Fibroblast of peridontal ligament (primary cell): ENCODE measurements at regions not wholly inside any gene's neighbourhood (a gene's known extent, or its start where the extent isn't known, plus 50 kb on each side); places are given as distances from the start of the nearest gene placed in this dataset.

Experiments
- DNase-seq: peaks from one replicate; pipeline ENCODE4 v3.0.0-alpha.2; 2010; ENCODE audit errors: extremely low read depth

DNA sequence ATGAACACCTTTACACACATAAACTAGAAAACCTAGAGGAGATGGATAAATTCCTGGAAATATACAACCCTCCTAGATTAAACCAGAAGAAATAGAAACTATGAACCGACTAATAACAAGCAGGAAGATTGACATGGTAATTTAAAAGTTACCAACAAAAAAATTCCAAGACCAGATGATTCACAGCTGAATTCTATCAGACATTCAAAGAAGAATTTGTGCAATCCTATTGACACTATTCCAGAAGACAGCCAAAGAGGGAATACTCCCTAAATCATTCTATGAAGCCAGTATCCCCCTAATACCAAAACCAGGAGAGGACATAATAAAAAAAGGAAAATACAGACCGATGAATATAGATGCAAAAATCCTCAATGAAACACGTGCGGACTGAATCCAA, 102.6 kb upstream of the KRR1 start:
- DNase-seq, result peak; percentile 69

DNA sequence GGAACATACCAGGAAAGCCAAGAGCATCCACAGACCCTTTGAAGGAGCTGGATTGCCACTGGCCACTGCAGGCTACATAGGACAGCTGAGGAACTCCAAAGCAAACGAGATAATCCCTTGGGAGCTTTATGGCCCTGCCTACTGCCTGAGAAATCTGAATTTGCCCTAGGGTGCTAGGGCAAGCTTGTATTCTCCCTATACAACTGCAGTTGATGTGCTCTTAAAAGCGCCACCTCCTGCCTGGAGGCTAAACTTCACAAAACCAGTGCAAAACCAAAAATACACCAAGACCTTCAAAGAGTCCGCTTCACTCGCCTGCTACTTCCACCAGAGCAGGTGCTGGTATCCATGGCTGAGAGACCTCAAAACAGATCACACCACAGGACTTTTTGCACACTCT, 99.6 kb upstream of the KRR1 start:
- no peak for DNase-seq

GRCh38 chr12:75606956-75607355, 95.5 kb upstream of the KRR1 start:
- no peak for DNase-seq

- no peak for DNase-seq
These were observed 94.7 kb upstream of the KRR1 start for GRCh38 chr12:75606151-75606550.

DNA sequence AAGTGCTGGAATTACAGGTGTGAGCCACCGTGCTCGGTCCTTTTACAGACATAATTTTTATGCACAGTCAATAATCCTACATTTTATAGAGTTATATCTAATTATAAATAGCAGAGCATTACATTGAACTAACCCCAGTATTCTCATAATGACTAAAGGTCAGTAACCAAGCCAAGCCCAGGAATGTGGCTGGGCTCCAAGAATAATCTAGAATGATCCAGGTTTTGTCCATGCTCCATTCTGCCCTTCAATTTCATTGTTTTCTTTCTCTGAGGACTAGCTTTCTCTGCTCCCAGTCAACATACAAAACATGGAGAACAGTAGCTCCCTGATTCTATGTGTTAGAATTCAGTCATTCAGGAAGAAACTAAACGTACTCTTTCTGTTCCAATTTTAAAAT, 92.1 kb upstream of the KRR1 start:
- peak; percentile 67 for DNase-seq

- no peak for DNase-seq
These were observed 90.7 kb upstream of the KRR1 start for GRCh38 chr12:75602106-75602505.

DNA sequence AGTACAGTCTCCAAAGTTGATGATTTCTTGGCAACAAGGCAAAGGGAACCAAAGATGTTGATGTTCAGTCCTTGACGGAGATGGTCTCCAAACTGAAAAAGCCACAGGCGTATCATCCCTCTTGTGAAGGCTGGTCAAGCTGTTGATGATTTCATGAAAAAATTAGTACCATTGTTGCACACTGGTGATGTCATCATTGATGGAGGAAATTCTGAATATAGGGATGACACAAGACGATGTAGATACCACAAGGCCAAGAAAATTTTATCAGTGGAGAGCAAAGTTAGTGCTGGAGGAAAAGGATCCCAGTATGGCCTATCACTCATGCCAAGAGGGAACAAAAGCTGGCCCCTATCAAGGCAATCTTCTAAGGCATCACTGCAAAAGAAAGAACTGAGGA, 88.7 kb upstream of the KRR1 start:
- DNase-seq, result no peak

DNA sequence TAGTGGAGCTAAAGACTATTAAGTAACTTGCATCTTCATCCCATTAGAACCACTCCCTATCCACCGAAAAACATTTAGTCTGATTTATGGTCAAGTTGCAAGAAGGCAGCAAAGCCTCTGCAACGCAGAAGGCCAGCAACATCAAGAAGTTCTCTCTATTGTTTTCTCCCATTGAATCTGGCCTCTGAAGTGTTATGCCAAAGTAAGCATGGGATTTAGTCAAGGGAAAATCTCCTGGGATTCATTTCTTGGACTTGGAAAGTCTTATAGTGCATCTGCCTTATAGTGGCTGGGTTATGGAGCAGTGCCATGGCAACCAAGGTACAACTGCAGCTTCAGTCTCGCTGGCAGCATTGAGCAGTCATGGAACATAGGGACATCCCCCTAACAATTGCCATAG, 87.7 kb upstream of the KRR1 start:
- DNase-seq, result peak; percentile 62

DNA sequence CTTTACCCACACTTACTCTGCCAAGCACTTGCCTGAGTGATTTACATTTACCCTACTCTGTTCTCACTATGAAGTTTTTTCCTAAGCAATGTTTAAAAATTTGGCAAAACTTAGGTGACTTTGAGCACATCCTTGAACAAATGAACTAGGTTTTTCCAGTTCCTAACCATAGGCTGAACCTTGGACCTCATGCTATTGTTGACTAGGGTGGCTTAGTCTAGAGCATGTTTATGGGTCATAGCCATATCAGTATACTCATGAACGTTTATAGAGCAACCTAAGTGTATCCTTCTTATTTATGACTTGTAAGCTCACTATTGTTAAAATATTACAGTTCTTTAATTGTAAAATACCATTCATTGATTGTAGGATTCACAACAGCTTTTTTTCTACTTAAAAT, 85.0 kb upstream of the KRR1 start:
- no peak for DNase-seq

DNA sequence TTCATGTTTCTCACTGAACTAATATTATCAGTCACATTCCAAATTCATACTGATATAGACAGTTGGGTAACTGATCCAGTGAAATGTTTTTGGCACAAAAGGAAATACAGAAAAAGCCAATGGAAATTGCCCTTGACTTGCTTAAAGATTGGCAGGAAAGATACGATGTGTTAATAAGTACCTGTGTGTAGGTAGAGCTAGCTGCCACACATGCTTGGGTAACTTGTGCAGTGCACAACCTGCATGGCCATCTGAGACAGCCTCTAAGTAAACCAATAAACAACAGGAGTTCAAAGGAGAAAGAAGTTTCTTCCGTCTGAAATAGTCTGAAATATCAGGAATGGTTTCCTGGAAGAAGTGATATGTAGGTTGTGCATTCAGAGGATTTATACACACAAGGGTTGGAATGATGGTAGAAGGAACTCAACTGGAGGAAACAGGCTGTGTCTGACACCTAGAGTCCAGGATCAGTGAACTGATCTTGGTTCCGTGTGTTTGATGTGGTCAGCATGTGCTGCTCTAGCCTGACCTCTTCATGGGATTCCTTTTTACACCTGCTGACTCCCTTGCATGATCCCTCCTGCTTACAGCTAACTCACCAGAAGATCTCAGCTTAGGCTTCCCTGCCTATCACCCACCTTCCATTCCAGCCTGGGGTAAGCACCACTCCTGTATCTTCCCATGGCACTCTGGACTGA, 81.4 kb upstream of the KRR1 start:
- no peak for DNase-seq

DNA sequence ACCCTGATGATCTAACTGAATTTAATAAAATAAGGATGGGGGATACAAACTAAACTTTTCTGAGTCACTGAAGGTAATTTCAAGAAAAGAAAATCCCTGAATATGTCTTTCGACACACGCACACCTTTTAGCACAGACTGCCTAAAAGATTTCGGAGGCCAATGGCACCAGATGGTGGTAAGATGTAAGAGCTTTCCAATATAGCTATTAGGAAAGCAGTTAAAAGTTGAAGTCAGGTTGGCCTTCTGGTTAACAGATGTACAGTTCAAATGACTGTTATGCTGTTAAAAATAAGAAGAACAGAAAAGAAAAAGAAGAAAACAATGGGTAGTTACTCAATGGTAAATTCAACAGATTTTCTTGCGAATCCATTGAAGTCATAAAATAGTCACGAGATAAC, 80.7 kb upstream of the KRR1 start:
- DNase-seq, result no peak

DNA sequence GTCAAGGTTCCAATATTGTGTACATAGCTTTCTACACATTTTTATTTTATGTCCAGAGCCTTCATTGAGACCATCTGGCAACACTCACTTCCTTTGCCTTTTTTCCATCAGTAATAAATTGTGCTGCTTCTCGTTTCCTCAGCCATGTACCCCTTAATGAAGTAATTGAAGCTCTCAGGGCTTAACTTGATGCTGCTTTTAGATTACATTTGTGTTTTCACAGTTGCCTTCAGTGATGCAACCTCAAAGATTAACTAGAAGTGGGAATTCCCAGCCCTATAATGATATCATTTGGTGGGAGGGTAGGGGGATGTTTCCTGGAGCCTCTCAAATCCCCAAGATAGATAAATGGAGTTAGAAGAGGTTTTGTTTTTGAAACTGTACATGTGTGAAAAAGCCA, 80.2 kb upstream of the KRR1 start:
- no peak for DNase-seq

DNA sequence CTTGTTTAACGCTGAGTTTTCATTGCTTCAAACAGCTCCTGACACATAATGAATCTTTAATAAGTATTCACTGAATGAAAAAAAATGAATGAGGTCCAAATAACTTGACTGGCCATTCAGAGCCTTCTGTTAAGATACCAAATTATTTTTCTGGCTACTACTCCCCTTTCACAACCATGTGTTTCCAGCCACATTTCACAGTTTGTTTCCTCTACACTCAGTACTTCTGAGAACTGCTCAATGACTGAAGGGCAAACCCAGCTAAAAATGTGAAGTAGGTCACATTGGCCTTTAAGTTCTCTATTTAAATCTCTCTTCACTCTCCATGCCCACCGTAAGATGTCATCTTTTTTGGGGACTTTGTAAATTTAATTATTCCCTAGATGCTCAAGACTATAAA, 78.4 kb upstream of the KRR1 start:
- no peak for DNase-seq

- DNase-seq, result peak; percentile 63
These were observed 76.1 kb upstream of the KRR1 start for GRCh38 chr12:75587340-75588106.

DNA sequence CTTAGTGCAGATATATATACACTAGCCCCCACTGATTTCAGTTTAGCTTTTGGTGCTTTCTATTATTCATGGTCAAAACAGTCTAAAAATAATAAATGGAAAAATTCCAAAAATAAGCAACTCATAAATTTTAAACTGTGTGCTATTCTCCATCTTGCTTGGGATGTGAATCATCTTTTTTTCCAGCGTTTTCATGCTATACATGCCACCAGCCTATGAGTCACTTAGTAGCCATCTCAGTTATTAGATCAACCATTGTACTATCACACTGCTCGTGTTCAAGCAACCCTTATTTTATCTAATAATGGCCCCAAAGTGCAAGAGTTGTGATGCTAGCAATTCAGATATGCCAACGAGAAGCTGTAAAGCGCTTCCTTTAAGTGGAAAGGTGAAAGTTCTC, 73.9 kb upstream of the KRR1 start:
- peak; percentile 73 for DNase-seq

DNA sequence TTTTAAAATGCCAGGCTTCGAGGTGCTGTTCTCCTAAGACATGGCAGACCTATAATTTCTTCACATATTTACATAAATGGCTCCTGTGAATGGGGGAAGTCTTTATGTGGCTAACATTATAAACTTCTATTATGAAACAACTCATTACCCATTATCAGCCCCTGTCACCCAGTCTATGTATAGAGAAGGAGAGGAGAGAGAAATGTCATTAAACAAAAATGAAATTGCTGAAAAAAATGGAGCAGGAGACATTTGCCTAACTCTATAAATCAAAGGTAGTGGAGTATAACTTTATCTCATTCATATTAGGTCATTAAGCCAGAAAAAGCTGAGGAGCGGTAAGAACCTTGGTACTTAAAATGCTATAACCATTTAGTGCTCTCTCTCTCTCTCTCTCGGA, 71.9 kb upstream of the KRR1 start:
- DNase-seq, result no peak

DNA sequence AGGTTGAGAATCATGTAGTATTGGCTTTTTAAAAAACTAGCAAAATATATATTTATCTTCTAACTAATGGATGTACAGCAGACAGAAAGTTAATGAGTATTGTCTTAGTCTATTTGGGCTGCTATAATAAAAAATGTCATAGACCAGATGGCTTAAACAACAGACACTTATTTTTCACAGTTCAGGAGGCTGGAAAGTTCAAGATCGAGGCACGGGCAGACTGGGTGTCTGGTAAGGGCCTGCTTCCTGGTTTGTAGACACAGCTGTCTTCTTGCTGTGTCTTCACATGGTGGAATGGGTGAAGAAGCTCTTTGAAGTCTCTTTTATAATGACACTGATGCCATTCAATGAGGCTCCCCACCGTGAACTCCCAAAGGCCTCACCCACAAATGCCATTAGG, 70.1 kb upstream of the KRR1 start:
- DNase-seq, result no peak

DNA sequence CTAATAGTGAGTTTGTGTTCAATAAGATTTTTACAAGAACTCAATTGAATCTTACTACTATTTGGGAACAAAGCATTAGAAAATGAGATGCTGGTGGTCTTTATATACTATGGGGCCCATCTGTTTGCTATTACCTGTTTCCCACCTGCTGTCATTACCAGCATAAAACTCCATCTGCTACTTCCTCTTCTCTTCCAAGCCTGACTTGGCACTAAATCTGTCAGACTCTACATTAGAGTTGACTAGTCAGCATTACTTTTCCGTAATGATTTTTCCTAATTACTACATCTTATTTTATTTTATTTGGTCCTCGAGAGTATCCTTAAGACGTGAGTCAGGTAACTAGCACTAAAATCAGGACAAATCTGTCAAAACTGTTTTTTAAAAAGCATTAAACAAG, 68.1 kb upstream of the KRR1 start:
- DNase-seq, result no peak

GRCh38 chr12:75578546-75578945, 67.1 kb upstream of the KRR1 start:
- no peak for DNase-seq

DNA sequence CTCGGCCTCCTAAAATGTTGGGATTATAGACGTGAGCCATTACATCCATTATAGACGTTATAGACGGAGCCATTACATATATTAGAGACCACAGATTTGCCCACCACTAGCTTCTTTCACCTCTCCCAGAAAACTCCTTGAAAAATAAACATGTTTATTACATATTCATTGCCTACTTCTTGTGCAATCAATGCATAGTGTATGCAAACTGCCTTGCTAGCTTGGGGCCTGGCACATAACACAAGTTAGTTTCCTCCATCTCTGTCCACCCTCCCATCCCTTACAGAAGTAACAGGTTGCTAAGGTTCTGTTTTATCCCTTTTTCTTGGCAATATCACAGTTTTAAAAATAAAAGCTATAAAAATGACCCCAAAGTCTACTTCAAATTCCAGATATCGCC, 66.4 kb upstream of the KRR1 start:
- DNase-seq, result no peak

GRCh38 chr12:75571656-75572205, 60.3 kb upstream of the KRR1 start:
- DNase-seq, result no peak

- no peak for DNase-seq
These were observed 59.8 kb upstream of the KRR1 start for GRCh38 chr12:75571204-75571603.

DNA sequence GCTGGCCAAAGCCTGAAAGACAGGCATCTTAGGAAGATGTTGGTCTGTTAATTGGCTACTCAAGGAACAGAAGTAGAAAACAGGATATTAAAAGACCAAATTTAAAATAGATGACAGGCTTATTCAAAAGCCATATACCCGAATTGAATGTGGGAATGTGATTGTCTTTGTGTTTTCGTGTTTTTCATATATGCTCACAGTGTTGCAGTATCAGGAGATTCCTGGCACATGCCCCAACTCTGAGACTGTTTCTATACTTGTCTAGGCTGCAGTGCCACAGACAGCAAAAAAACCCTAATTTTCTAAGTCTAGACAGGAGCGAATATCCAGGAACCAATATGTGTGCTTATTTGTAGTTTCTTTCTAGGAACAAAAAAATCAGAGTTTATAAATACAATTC, 57.4 kb upstream of the KRR1 start:
- no peak for DNase-seq
